NCI-H526 (cell line): ENCODE measurements at regions not wholly inside any gene's neighbourhood (a gene's known extent, or its start where the extent isn't known, plus 50 kb on each side); places are given as distances from the start of the nearest gene placed in this dataset.
"Not testable (repeated sequence)": the region's sequence is repeated elsewhere in the genome, so short reads cannot be mapped to it uniquely, and the experiment has no call there.

Source experiments
- DNase-seq, 2 experiments: peaks; one replicate each; lab custom pipeline; 2025; lab: John Stamatoyannopoulos, UW

- no peak for DNase-seq
Measured at GRCh38 chrX:94612140-94612539, 938.1 kb downstream of the FAM133A start.

GRCh38 chrX:94633237-94633636 lies 959.2 kb downstream of the FAM133A start:
- DNase-seq: no peak

GRCh38 chrX:94635003-94635402 lies 961.0 kb downstream of the FAM133A start:
- DNase-seq: no peak

- DNase-seq: no peak
Measured at GRCh38 chrX:94645726-94646125, 971.7 kb downstream of the FAM133A start.

GRCh38 chrX:94655180-94655579 lies 981.2 kb downstream of the FAM133A start:
- no peak for DNase-seq

GRCh38 chrX:94662689-94663088 lies 988.7 kb downstream of the FAM133A start:
- no peak for DNase-seq

GRCh38 chrX:94676285-94676684 lies 1002.3 kb downstream of the FAM133A start:
- no peak for DNase-seq

- DNase-seq: no peak
Measured at GRCh38 chrX:94686071-94686470, 1012.1 kb downstream of the FAM133A start.

- no peak for DNase-seq
Measured at GRCh38 chrX:94695910-94696309, 1021.9 kb downstream of the FAM133A start.

GRCh38 chrX:94704348-94705256 lies 1030.6 kb downstream of the FAM133A start:
- not testable (repeated sequence) for DNase-seq

- no peak for DNase-seq
Measured at GRCh38 chrX:94721386-94721785, 1047.4 kb downstream of the FAM133A start.

GRCh38 chrX:94722578-94722977 lies 1048.6 kb downstream of the FAM133A start:
- DNase-seq: no peak

- DNase-seq: no peak
Measured at GRCh38 chrX:94742772-94743171, 1068.8 kb downstream of the FAM133A start.

GRCh38 chrX:94743478-94743877 lies 1069.5 kb downstream of the FAM133A start:
- no peak for DNase-seq

- DNase-seq: no peak
Measured at GRCh38 chrX:94744786-94745185, 1070.8 kb downstream of the FAM133A start.

GRCh38 chrX:94751611-94752010 lies 1077.6 kb downstream of the FAM133A start:
- DNase-seq: no peak

- DNase-seq: no peak
Measured at GRCh38 chrX:94752434-94753169, 1078.6 kb downstream of the FAM133A start.

GRCh38 chrX:94758130-94758529 lies 1084.1 kb downstream of the FAM133A start:
- no peak for DNase-seq

GRCh38 chrX:94775640-94776039 lies 1101.6 kb downstream of the FAM133A start:
- DNase-seq: no peak

GRCh38 chrX:94813541-94813940 lies 1139.5 kb downstream of the FAM133A start:
- DNase-seq: no peak

GRCh38 chrX:94814216-94814615 lies 1140.2 kb downstream of the FAM133A start:
- no peak for DNase-seq

- DNase-seq: no peak
Measured at GRCh38 chrX:94830717-94831116, 1156.7 kb downstream of the FAM133A start.

GRCh38 chrX:94831364-94831763 lies 1157.4 kb downstream of the FAM133A start:
- peak in 1 of 2 experiments; percentile 5 for DNase-seq
